PC-3 (cell line): ENCODE measurements at regions not wholly inside any gene's neighbourhood (a gene's known extent, or its start where the extent isn't known, plus 50 kb on each side); places are given as distances from the start of the nearest gene placed in this dataset.

ENCODE experiments used
- ATAC-seq: fragments of 200-7000 bp; cut with Tn5 transposase; 2 replicates; pipeline ENCODE4 v1.9.1; 2020; ENCODE audit warnings: mild to moderate bottlenecking, moderate library complexity
- BruUV-seq: library from RNA; stranded (reverse); fragments of 400-500 nt; replicated peaks from 2 replicates; lab custom pipeline; 2021; lab: Mats Ljungman, UMichigan
- CTCF ChIA-PET: fragments of 300-600 bp; sonication (Branson Sonifier 250); formaldehyde crosslinking; loops from one replicate; lab custom pipeline; 2022; ENCODE audit warnings: antibody characterized with exemption; lab: Charles Lee
- POLR2A ChIA-PET: fragments of 300-600 bp; sonication (Branson Sonifier 250); formaldehyde crosslinking; loops from one replicate; lab custom pipeline; 2022; ENCODE audit warnings: antibody characterized with exemption; ENCODE audit not compliant: unreplicated experiment; lab: Charles Lee
- DNase-seq: peaks from one replicate; pipeline ENCODE4 v3.0.0-alpha.2; 2015
- H2AFZ ChIP-seq: fragments of 300-600 bp; sonication (generic); 2 replicates; pipeline ENCODE4 v1.6.0; 2016; ENCODE audit warnings: antibody characterized with exemption, low read length
- H3F3A ChIP-seq: fragments of 300-600 bp; sonication (generic); one replicate; pipeline ENCODE4 v1.6.0; 2017; ENCODE audit warnings: antibody characterized with exemption, low read length, control low read depth, mild to moderate bottlenecking; ENCODE audit not compliant: unreplicated experiment
- H3K27ac ChIP-seq: fragments of 300-600 bp; sonication (generic); 2 replicates; pipeline ENCODE4 v1.5.1; 2016; ENCODE audit warnings: mild to moderate bottlenecking, low read length
- H3K27me3 ChIP-seq: fragments of 300-600 bp; sonication (generic); 2 replicates; pipeline ENCODE4 v1.6.1; 2016; ENCODE audit warnings: low read length, mixed read lengths
- H3K36me3 ChIP-seq: fragments of 300-600 bp; sonication (generic); 2 replicates; pipeline ENCODE4 v1.6.1; 2016; ENCODE audit warnings: low read depth, mixed run types, low read length, mixed read lengths
- H3K4me1 ChIP-seq: fragments of 300-600 bp; sonication (generic); 2 replicates; pipeline ENCODE4 v1.5.1; 2016; ENCODE audit warnings: low read length; ENCODE audit not compliant: insufficient read depth
- H3K4me2 ChIP-seq: fragments of 300-600 bp; sonication (generic); 2 replicates; pipeline ENCODE4 v1.6.0; 2016; ENCODE audit warnings: low read length
- H3K4me3 ChIP-seq: fragments of 300-600 bp; sonication (generic); 2 replicates; pipeline ENCODE4 v1.5.1; 2016; ENCODE audit warnings: mild to moderate bottlenecking, low read length, mixed read lengths
- H3K79me2 ChIP-seq: fragments of 300-600 bp; sonication (generic); 2 replicates; pipeline ENCODE4 v1.6.1; 2017; ENCODE audit warnings: low read length, mixed read lengths
- H3K9ac ChIP-seq: fragments of 300-600 bp; sonication (generic); 2 replicates; pipeline ENCODE4 v1.6.0; 2016; ENCODE audit warnings: mild to moderate bottlenecking, low read length
- H3K9me2 ChIP-seq: fragments of 300-600 bp; sonication (generic); replicated peaks from 2 replicates; pipeline ENCODE4 v1.6.1; 2016; ENCODE audit warnings: mixed run types, low read length, mixed read lengths
- H3K9me3 ChIP-seq: fragments of 300-600 bp; sonication (generic); 2 replicates; pipeline ENCODE4 v1.6.1; 2016; ENCODE audit warnings: low read length, mixed read lengths
- H4K20me1 ChIP-seq: fragments of 300-600 bp; sonication (generic); 2 replicates; pipeline ENCODE4 v1.6.1; 2016; ENCODE audit warnings: low read length, mixed read lengths
- CTCF ChIP-seq: fragments of 300-600 bp; sonication (generic); conservative IDR thresholded peaks from 2 replicates; pipeline ENCODE4 v1.5.1; 2017; ENCODE audit warnings: antibody characterized with exemption, low read depth, mild to moderate bottlenecking, low read length
- EZH2 ChIP-seq: fragments of 300-600 bp; sonication (generic); IDR thresholded peaks from one replicate; pipeline ENCODE4 v1.6.1; 2017; ENCODE audit warnings: antibody characterized with exemption, mild to moderate bottlenecking, low read length; ENCODE audit not compliant: unreplicated experiment
- EZH2phosphoT487 ChIP-seq: fragments of 300-600 bp; sonication (generic); IDR thresholded peaks from 2 replicates; pipeline ENCODE4 v1.6.1; 2018; ENCODE audit warnings: mild to moderate bottlenecking, antibody characterized with exemption, low read length, borderline replicate concordance
- intact Hi-C: fragments of 100-400 bp; cut with micrococcal nuclease; formaldehyde crosslinking; loops from 2 replicates; pipeline ENCODE4 v1.9.0; 2023

GRCh38 chr4:38538517-38538916 is 125.5 kb upstream of the KLF3 start:
- no peaks in the 10 kb centered on the region for H3K36me3 ChIP-seq
- no peak for DNase-seq
- intact Hi-C loops = no loop called here
- no peak overlapping the region for H3K4me3 ChIP-seq
- H2AFZ ChIP-seq = no peak overlapping the region
- no peak overlapping the region for H3K4me2 ChIP-seq
- CTCF ChIA-PET = no interaction called here
- H3F3A ChIP-seq = no peaks in the 10 kb centered on the region
- H3K9ac ChIP-seq = no peak overlapping the region
- TF ChIP-seq CTCF (no peak), EZH2phosphoT487 (no peak), EZH2 (no peak)
- no peaks in the 10 kb centered on the region for H4K20me1 ChIP-seq
- no peaks in the 10 kb centered on the region for H3K9me2 ChIP-seq
- ATAC-seq = no peak
- H3K27ac ChIP-seq = no peak overlapping the region
- BruUV-seq = no TSS peak
- POLR2A ChIA-PET = interaction anchor here (0.6 kb wide), 1 partner anchor 173 kb away, joined by 24 read pairs; no protein-coding TSS in a partner anchor
- no peaks in the 10 kb centered on the region for H3K27me3 ChIP-seq
- H3K9me3 ChIP-seq = no peaks in the 10 kb centered on the region
- H3K4me1 ChIP-seq = no peaks in the 10 kb centered on the region
- H3K79me2 ChIP-seq = no peaks in the 10 kb centered on the region

- no peak overlapping the region for H3K4me3 ChIP-seq
These were observed 124.5 kb upstream of the KLF3 start for GRCh38 chr4:38539501-38539900.

More at GRCh38 chr4:38539501-38539900, 124.5 kb upstream of the KLF3 start:
- TF ChIP-seq EZH2 = no peak
- TF ChIP-seq EZH2phosphoT487 = no peak
- TF ChIP-seq CTCF = no peak
- H3F3A ChIP-seq = no peaks in the 10 kb centered on the region
- no peaks in the 10 kb centered on the region for H3K36me3 ChIP-seq
- H3K4me1 ChIP-seq = no peaks in the 10 kb centered on the region
- intact Hi-C loops = no loop called here
- ATAC-seq = no peak
- H2AFZ ChIP-seq = no peak overlapping the region
- no peaks in the 10 kb centered on the region for H4K20me1 ChIP-seq
- H3K27me3 ChIP-seq = no peaks in the 10 kb centered on the region
- POLR2A ChIA-PET = no interaction called here
- H3K9me3 ChIP-seq = no peaks in the 10 kb centered on the region
- no peak for DNase-seq
- H3K79me2 ChIP-seq = no peaks in the 10 kb centered on the region
- no peak overlapping the region for H3K27ac ChIP-seq
- CTCF ChIA-PET = no interaction called here
- H3K9me2 ChIP-seq = no peaks in the 10 kb centered on the region
- no TSS peak for BruUV-seq
- no peak overlapping the region for H3K9ac ChIP-seq
- H3K4me2 ChIP-seq = no peak overlapping the region
